ENCODE measurements at regions not wholly inside any gene's neighbourhood (a gene's known extent, or its start where the extent isn't known, plus 50 kb on each side); places are given as distances from the start of the nearest gene placed in this dataset.

DNA sequence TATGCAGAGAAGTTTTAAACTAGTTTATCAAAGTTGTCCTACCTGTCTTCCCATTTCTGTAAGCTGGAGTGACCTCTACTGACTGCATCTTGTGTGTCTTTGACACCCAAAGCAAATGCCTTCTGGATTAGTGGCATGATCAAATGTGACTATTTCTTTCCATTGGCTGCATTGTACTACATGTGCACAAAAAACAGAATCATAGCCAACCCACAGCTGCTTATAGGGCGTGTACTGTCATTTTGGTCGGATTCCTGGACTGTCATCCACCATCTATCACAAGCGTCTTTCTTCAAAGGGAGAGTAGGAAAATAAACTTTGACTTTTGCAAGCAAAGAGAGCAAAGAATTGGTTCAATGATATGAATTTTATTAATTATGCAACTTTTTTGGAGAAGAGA, 310.6 kb downstream of the MAP2K6 start:
- no peaks in the 10 kb centered on the region for H3K36me3 ChIP-seq (ENCODE audit: insufficient read depth, low read length)
- no peaks in the 10 kb centered on the region for H3K27me3 ChIP-seq (ENCODE audit: insufficient read depth, low read length, poor library complexity, severe bottlenecking)
- no peak overlapping the region for H3K4me3 Mint-ChIP-seq
- no peak overlapping the region for H3K4me3 ChIP-seq (ENCODE audit: low read length)
- H3K27me3 Mint-ChIP-seq = peaks cover 0 to 3% of the 10 kb centered on the region in 2 donors
- H3K4me1 Mint-ChIP-seq = no peaks in the 10 kb centered on the region
- H3K4me1 ChIP-seq (ENCODE audit: insufficient read depth, low read length) = no peaks in the 10 kb centered on the region
- ChIA-PET POLR2A (no interaction called here), CTCF (no interaction called here)
- no peaks in the 10 kb centered on the region for H3K9me3 ChIP-seq (ENCODE audit: low read length)
- no peaks in the 10 kb centered on the region for H3K9me3 Mint-ChIP-seq
- H3K27ac Mint-ChIP-seq = no peak overlapping the region
- H3K27ac ChIP-seq (ENCODE audit: low read depth, low read length) = no peak overlapping the region
- no peak for DNase-seq
- H3K36me3 Mint-ChIP-seq = no peaks in the 10 kb centered on the region

DNA sequence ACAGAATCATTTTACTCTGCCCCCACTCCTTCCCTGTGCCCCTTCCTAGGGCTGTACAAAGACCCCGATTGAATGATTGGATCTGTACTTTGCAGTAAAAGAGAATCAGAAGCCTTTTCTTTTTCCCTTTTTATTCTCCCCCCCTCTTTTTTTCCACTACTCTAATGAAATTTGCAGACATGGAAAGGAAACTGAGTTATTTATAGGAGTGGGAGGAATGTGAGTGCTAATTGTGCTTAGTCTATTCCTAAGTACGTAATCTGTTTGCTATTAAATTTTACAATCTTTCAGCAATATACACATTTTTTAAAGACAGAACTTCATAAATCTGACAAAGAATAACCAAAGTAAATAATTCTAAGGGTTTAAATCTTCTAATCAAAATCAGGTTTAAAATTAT, 314.3 kb downstream of the MAP2K6 start:
- H3K4me1 Mint-ChIP-seq = no peaks in the 10 kb centered on the region
- Histone ChIP-seq H3K27me3 (ENCODE audit: insufficient read depth, low read length, poor library complexity, severe bottlenecking) (no peaks in the 10 kb centered on the region), H3K36me3 (ENCODE audit: insufficient read depth, low read length) (no peaks in the 10 kb centered on the region), H3K9me3 (ENCODE audit: low read length) (no peaks in the 10 kb centered on the region), H3K4me3 (ENCODE audit: low read length) (no peak overlapping the region), H3K4me1 (ENCODE audit: insufficient read depth, low read length) (no peaks in the 10 kb centered on the region), H3K27ac (ENCODE audit: low read depth, low read length) (no peak overlapping the region)
- H3K27me3 Mint-ChIP-seq = peaks cover 0 to 3% of the 10 kb centered on the region in 2 donors
- no peak for DNase-seq
- no peaks in the 10 kb centered on the region for H3K9me3 Mint-ChIP-seq
- CTCF ChIA-PET = no interaction called here
- POLR2A ChIA-PET = no interaction called here
- H3K4me3 Mint-ChIP-seq = no peak overlapping the region
- H3K27ac Mint-ChIP-seq = no peak overlapping the region
- H3K36me3 Mint-ChIP-seq = no peaks in the 10 kb centered on the region

DNA sequence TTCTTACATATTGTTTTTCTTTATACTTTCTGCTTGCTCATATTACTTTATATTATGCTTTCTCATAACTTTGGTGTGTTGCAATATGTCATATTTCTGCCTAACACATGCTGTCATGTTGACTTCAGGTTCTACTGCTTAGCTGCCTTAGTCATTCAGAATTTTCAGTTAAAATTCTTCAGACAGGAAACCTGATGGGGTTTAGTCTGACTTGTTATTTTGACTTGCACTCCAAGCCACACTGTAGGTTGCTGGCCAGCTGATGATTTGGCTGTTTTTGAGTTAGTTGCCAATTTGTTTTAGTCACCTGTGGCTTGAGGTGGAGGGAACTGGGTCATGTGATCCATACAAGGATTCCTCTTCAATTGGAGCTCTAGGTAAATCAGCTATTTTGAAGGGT, 315.4 kb downstream of the MAP2K6 start:
- Mint-ChIP-seq H3K9me3 (no peaks in the 10 kb centered on the region), H3K36me3 (no peaks in the 10 kb centered on the region), H3K27ac (no peak overlapping the region), H3K27me3 (peaks cover 0 to 1% of the 10 kb centered on the region in 2 donors), H3K4me1 (no peaks in the 10 kb centered on the region), H3K4me3 (no peak overlapping the region)
- Histone ChIP-seq H3K27ac (ENCODE audit: low read depth, low read length) (no peak overlapping the region), H3K9me3 (ENCODE audit: low read length) (no peaks in the 10 kb centered on the region), H3K27me3 (ENCODE audit: insufficient read depth, low read length, poor library complexity, severe bottlenecking) (no peaks in the 10 kb centered on the region), H3K36me3 (ENCODE audit: insufficient read depth, low read length) (no peaks in the 10 kb centered on the region), H3K4me3 (ENCODE audit: low read length) (no peak overlapping the region), H3K4me1 (ENCODE audit: insufficient read depth, low read length) (no peaks in the 10 kb centered on the region)
- no peak for DNase-seq
- ChIA-PET POLR2A (no interaction called here), CTCF (no interaction called here)

DNA sequence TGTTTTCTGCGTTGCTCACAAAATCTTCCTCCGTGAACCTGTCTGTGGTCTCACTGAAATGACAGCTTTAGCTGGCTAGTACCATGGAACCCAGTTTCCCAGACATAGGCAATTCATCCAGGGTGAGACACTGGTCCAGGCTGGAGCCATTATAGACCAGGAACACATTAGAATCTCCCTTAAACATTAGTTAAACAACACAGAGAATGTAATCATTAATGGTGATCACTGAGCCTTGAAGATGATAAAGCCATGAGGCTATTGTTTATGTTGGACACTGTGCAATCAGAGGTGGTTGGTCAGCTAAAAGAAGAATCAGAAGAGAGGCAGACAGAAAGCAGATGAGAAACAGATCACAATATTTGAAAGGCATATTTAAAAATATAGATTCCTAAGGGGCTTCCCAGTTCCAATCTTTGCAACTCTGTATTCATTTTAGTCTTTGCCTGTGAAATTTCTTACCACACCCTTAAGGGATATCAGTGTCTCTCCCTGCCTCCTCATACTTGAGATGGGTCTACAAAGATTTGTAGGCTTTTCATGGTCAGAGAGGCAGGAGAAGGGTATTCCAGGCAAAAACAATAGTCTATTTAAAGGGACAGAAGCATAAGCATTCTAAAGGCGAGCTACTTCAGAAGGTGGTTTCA, 317.9 kb downstream of the MAP2K6 start:
- H3K36me3 Mint-ChIP-seq = no peaks in the 10 kb centered on the region
- no peaks in the 10 kb centered on the region for H3K36me3 ChIP-seq (ENCODE audit: insufficient read depth, low read length)
- H3K4me1 ChIP-seq (ENCODE audit: insufficient read depth, low read length) = no peaks in the 10 kb centered on the region
- H3K9me3 Mint-ChIP-seq = peaks cover 0 to 6% (median 0%) of the 10 kb centered on the region in 5 donors
- no peak for DNase-seq
- H3K4me3 ChIP-seq (ENCODE audit: low read length) = no peak overlapping the region
- no peaks in the 10 kb centered on the region for H3K9me3 ChIP-seq (ENCODE audit: low read length)
- POLR2A ChIA-PET = no interaction called here
- CTCF ChIA-PET = no interaction called here
- H3K4me1 Mint-ChIP-seq = no peaks in the 10 kb centered on the region
- H3K4me3 Mint-ChIP-seq = no peak overlapping the region
- no peaks in the 10 kb centered on the region for H3K27me3 ChIP-seq (ENCODE audit: insufficient read depth, low read length, poor library complexity, severe bottlenecking)
- no peak overlapping the region for H3K27ac Mint-ChIP-seq
- no peaks in the 10 kb centered on the region for H3K27me3 Mint-ChIP-seq
- no peak overlapping the region for H3K27ac ChIP-seq (ENCODE audit: low read depth, low read length)

DNA sequence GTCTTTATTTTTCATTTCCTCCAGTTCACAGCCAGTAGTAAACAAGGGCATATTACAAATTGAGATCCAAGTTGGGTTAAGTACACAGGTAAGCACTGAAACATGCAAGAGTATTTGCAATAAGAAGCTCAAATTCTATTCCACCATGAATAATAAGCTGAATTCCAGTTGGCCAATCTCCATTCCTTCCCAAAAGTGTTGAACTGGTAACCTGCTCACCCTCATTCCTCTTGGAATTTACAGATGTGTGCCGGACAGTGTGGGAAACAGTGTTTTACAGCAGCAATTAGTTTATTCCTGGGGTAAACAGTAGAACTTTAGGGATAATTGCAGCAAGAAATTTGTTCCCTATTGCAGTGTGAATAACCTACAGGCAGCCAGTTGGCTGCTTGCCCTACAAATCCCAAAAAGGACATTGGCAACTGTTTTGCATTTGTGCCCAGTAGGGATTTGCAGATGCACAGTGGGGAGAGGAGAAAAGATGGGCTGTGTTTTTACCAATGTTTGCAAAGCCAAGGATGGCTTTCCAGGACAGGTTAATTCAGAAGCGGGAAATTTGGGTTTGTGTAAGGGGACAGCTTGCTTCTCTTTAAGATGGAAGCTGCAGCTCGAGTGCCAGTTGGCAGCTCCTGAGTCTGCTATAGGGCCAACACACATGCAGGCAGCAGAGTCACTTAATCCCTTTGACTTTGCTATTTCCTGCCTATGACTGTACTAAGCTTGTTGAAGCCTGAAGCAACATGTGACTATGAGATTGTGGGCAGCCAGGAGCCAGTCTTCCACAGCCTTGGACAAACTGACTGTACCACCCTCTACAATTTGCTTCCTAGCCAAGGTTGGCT, 318.9 kb downstream of the MAP2K6 start:
- H3K27ac Mint-ChIP-seq = no peak overlapping the region
- no peaks in the 10 kb centered on the region for H3K4me1 Mint-ChIP-seq
- H3K9me3 Mint-ChIP-seq = peaks cover 0 to 13% (median 3%) of the 10 kb centered on the region in 5 donors
- H3K9me3 ChIP-seq (ENCODE audit: low read length) = no peaks in the 10 kb centered on the region
- H3K4me3 Mint-ChIP-seq = no peak overlapping the region
- H3K4me3 ChIP-seq (ENCODE audit: low read length) = no peak overlapping the region
- H3K27me3 Mint-ChIP-seq = no peaks in the 10 kb centered on the region
- DNase-seq = no peak
- H3K4me1 ChIP-seq (ENCODE audit: insufficient read depth, low read length) = no peaks in the 10 kb centered on the region
- H3K27me3 ChIP-seq (ENCODE audit: insufficient read depth, low read length, poor library complexity, severe bottlenecking) = no peaks in the 10 kb centered on the region
- H3K36me3 ChIP-seq (ENCODE audit: insufficient read depth, low read length) = no peaks in the 10 kb centered on the region
- CTCF ChIA-PET = no interaction called here
- H3K36me3 Mint-ChIP-seq = no peaks in the 10 kb centered on the region
- POLR2A ChIA-PET = no interaction called here
- no peak overlapping the region for H3K27ac ChIP-seq (ENCODE audit: low read depth, low read length)

DNA sequence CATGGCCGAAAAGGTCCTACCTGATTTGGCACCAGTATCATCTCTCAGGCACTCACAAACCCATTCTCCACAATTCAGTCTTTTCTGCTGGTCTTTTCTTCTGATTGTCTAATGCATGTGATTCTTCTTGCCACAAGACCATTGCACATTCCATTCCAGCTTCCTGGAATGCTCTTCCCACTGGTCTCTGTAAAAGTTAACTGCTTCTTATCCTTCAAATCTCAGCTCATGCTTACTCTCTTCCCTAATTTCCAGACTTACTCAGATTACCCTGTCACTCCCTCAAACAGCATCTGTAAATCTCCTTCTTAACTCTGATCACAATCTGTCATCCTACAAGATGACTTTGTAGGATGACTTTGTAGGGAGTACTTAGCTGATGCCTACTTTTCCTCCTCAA, 320.2 kb downstream of the MAP2K6 start:
- ChIA-PET POLR2A (no interaction called here), CTCF (no interaction called here)
- peaks cover 0 to 1% of the 10 kb centered on the region in 2 donors for H3K27me3 Mint-ChIP-seq
- no peaks in the 10 kb centered on the region for H3K4me1 Mint-ChIP-seq
- Histone ChIP-seq H3K27ac (ENCODE audit: low read depth, low read length) (no peak overlapping the region), H3K27me3 (ENCODE audit: insufficient read depth, low read length, poor library complexity, severe bottlenecking) (no peaks in the 10 kb centered on the region), H3K36me3 (ENCODE audit: insufficient read depth, low read length) (no peaks in the 10 kb centered on the region), H3K4me1 (ENCODE audit: insufficient read depth, low read length) (no peaks in the 10 kb centered on the region), H3K4me3 (ENCODE audit: low read length) (no peak overlapping the region), H3K9me3 (ENCODE audit: low read length) (no peaks in the 10 kb centered on the region)
- H3K36me3 Mint-ChIP-seq = no peaks in the 10 kb centered on the region
- no peak overlapping the region for H3K4me3 Mint-ChIP-seq
- peaks cover 0 to 18% (median 3%) of the 10 kb centered on the region in 5 donors for H3K9me3 Mint-ChIP-seq
- no peak for DNase-seq
- H3K27ac Mint-ChIP-seq = no peak overlapping the region

DNA sequence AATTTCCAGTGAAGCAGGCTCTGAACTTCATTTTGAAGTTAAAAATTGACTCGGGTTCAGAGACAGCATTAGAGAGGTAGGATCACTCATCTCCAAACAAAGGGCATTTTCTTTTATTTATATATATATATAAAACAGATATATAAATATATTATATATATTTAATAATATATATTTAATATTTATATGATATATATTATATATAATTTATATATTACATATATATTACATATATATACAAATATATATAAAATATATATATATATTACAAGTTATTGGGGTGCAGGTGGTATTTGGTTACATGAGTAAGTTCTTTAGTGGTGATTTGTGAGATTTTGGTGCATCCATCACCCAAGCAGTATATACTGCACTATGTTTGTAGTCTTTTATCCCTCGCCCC, 320.8 kb downstream of the MAP2K6 start:
- H3K27ac Mint-ChIP-seq = no peak overlapping the region
- Histone ChIP-seq H3K27ac (ENCODE audit: low read depth, low read length) (no peak overlapping the region), H3K4me1 (ENCODE audit: insufficient read depth, low read length) (no peaks in the 10 kb centered on the region), H3K27me3 (ENCODE audit: insufficient read depth, low read length, poor library complexity, severe bottlenecking) (no peaks in the 10 kb centered on the region), H3K36me3 (ENCODE audit: insufficient read depth, low read length) (no peaks in the 10 kb centered on the region), H3K4me3 (ENCODE audit: low read length) (no peak overlapping the region), H3K9me3 (ENCODE audit: low read length) (no peaks in the 10 kb centered on the region)
- no peak for DNase-seq
- H3K36me3 Mint-ChIP-seq = no peaks in the 10 kb centered on the region
- H3K9me3 Mint-ChIP-seq = peaks cover 0 to 21% (median 6%) of the 10 kb centered on the region in 5 donors
- ChIA-PET POLR2A (no interaction called here), CTCF (no interaction called here)
- no peaks in the 10 kb centered on the region for H3K4me1 Mint-ChIP-seq
- peaks cover 0 to 1% of the 10 kb centered on the region in 2 donors for H3K27me3 Mint-ChIP-seq
- H3K4me3 Mint-ChIP-seq = no peak overlapping the region

DNA sequence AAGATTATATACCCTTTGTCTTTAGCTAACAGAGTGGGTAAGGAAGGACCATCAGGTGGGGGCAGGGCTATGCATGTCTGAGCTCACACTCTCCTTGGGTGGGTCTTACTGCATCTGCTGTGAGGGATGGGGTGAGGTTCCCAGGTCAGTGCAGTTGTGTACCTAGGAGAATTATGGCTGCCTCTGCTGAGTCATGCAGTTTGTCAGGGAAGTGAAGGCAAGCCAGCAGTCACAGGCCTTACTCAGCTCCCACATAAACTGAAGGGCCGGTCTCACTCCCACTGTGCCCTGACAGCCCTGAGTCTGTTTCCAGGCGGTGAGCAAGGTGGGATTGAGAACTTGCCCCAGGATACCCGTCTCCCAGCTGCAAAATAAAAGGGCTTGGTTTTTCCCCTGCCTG, 328.6 kb downstream of the MAP2K6 start:
- no peaks in the 10 kb centered on the region for H3K36me3 ChIP-seq (ENCODE audit: insufficient read depth, low read length)
- Mint-ChIP-seq H3K27me3 (peaks cover 0 to 3% of the 10 kb centered on the region in 2 donors), H3K4me3 (no peak overlapping the region), H3K9me3 (peaks cover 4 to 17% (median 10%) of the 10 kb centered on the region in 5 donors), H3K4me1 (no peaks in the 10 kb centered on the region), H3K27ac (peak overlapping the region in 1 of 8 donors; percentile 41), H3K36me3 (no peaks in the 10 kb centered on the region)
- CTCF ChIA-PET = no interaction called here
- H3K4me1 ChIP-seq (ENCODE audit: insufficient read depth, low read length) = no peaks in the 10 kb centered on the region
- POLR2A ChIA-PET = no interaction called here
- no peak overlapping the region for H3K4me3 ChIP-seq (ENCODE audit: low read length)
- no peaks in the 10 kb centered on the region for H3K9me3 ChIP-seq (ENCODE audit: low read length)
- H3K27me3 ChIP-seq (ENCODE audit: insufficient read depth, low read length, poor library complexity, severe bottlenecking) = no peaks in the 10 kb centered on the region
- H3K27ac ChIP-seq (ENCODE audit: low read depth, low read length) = no peak overlapping the region
- DNase-seq = no peak
